SK-N-SH (cell line): ENCODE measurements at regions not wholly inside any gene's neighbourhood (a gene's known extent, or its start where the extent isn't known, plus 50 kb on each side); places are given as distances from the start of the nearest gene placed in this dataset.

Experiments
- GABPA ChIP-seq: IDR thresholded peaks from 2 replicates; pipeline ENCODE4 v1.4.0; 2012; ENCODE audit warnings: low read depth, mild to moderate bottlenecking
- MXI1 ChIP-seq: IDR thresholded peaks from 2 replicates; pipeline ENCODE4 v1.6.1; 2012; ENCODE audit warnings: mild to moderate bottlenecking, low read depth, low read length, improper control_type of control experiment
- POLR2AphosphoS5 ChIP-seq: IDR thresholded peaks from 2 replicates; pipeline ENCODE4 v1.6.1; 2012; ENCODE audit warnings: low read depth, low read length
- RXRA ChIP-seq: IDR thresholded peaks from 2 replicates; pipeline ENCODE4 v1.4.0; 2012; ENCODE audit warnings: low read depth, mild to moderate bottlenecking, borderline replicate concordance
- TAF1 ChIP-seq: IDR thresholded peaks from 2 replicates; pipeline ENCODE4 v1.6.1; 2012; ENCODE audit warnings: low read depth, mild to moderate bottlenecking, low read length, moderate library complexity, borderline replicate concordance
- YY1 ChIP-seq: IDR thresholded peaks from 2 replicates; pipeline ENCODE4 v1.4.0; 2012; ENCODE audit warnings: low read depth, mild to moderate bottlenecking
- TF ChIP-seq, protein P1 (sequence below): IDR thresholded peaks from 2 replicates; pipeline ENCODE4 v1.4.0; 2012; ENCODE audit warnings: low read depth, borderline replicate concordance
- TF ChIP-seq, protein P2 (sequence below): fragments of 200-600 bp; sonication (generic); IDR thresholded peaks from 2 replicates; pipeline ENCODE4 v1.6.1; 2017; ENCODE audit warnings: antibody characterized with exemption, mild to moderate bottlenecking, moderate library complexity
- TF ChIP-seq, protein P3 (sequence below): fragments of 150-350 bp; IDR thresholded peaks from 2 replicates; pipeline ENCODE4 v1.6.1; 2017; ENCODE audit warnings: antibody characterized with exemption, low read length, low read depth, borderline replicate concordance

DNA sequence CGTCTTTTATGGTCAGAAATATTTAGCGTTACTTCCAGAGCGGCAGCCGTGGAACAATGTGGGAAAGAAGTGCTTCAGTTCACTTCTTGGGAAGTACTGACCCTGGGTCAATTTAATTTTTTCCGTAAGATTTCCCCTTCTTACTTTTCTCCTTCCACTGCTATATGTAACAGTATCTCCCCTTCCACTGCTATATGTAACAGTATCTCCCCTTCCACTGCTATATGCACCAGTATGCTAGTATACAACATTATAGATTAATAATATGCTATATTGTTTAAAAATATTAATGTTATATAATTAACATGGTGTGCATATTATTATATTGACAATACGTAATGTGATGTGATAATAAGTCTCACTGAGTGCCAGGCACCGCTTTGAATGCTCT lies 69.7 kb upstream of the ERG start:
- TF ChIP-seq, protein P1, sequence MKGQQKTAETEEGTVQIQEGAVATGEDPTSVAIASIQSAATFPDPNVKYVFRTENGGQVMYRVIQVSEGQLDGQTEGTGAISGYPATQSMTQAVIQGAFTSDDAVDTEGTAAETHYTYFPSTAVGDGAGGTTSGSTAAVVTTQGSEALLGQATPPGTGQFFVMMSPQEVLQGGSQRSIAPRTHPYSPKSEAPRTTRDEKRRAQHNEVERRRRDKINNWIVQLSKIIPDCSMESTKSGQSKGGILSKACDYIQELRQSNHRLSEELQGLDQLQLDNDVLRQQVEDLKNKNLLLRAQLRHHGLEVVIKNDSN, result no peak
- no peak for TF ChIP-seq POLR2AphosphoS5
- TF ChIP-seq, protein P2, sequence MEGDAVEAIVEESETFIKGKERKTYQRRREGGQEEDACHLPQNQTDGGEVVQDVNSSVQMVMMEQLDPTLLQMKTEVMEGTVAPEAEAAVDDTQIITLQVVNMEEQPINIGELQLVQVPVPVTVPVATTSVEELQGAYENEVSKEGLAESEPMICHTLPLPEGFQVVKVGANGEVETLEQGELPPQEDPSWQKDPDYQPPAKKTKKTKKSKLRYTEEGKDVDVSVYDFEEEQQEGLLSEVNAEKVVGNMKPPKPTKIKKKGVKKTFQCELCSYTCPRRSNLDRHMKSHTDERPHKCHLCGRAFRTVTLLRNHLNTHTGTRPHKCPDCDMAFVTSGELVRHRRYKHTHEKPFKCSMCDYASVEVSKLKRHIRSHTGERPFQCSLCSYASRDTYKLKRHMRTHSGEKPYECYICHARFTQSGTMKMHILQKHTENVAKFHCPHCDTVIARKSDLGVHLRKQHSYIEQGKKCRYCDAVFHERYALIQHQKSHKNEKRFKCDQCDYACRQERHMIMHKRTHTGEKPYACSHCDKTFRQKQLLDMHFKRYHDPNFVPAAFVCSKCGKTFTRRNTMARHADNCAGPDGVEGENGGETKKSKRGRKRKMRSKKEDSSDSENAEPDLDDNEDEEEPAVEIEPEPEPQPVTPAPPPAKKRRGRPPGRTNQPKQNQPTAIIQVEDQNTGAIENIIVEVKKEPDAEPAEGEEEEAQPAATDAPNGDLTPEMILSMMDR, result no peak
- no peak for TF ChIP-seq MXI1
- TF ChIP-seq YY1, result no peak
- no peak for TF ChIP-seq GABPA
- TF ChIP-seq, protein P3, sequence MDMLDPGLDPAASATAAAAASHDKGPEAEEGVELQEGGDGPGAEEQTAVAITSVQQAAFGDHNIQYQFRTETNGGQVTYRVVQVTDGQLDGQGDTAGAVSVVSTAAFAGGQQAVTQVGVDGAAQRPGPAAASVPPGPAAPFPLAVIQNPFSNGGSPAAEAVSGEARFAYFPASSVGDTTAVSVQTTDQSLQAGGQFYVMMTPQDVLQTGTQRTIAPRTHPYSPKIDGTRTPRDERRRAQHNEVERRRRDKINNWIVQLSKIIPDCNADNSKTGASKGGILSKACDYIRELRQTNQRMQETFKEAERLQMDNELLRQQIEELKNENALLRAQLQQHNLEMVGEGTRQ, result no peak
- no peak for TF ChIP-seq TAF1
- TF ChIP-seq RXRA, result no peak
